ENCODE measurements at regions not wholly inside any gene's neighbourhood (a gene's known extent, or its start where the extent isn't known, plus 50 kb on each side); places are given as distances from the start of the nearest gene placed in this dataset.

GRCh38 chr9:71620746-71621145 lies 147.6 kb downstream of the CEMIP2 start:
- no peak for TF ChIP-seq CTCF (IDR thresholded peaks at IDR 0.05; ENCODE audit: low read depth, low read length, missing control alignments)

GRCh38 chr9:71620331-71620730 lies 148.0 kb downstream of the CEMIP2 start:
- H3K4me3 ChIP-seq (ENCODE audit: low read depth, low read length): no peak overlapping the region
- no peak for TF ChIP-seq CTCF (IDR thresholded peaks at IDR 0.05; ENCODE audit: low read depth, low read length, missing control alignments)
- DNase-seq (ENCODE audit: low read depth): no peak

More at GRCh38 chr9:71620746-71621145, 147.6 kb downstream of the CEMIP2 start:
- no peak overlapping the region for H3K4me3 ChIP-seq (ENCODE audit: low read depth, low read length)
- no peak for DNase-seq (ENCODE audit: low read depth)

GRCh38 chr9:71619926-71620325 lies 148.4 kb downstream of the CEMIP2 start:
- no peak for TF ChIP-seq CTCF (IDR thresholded peaks at IDR 0.05; ENCODE audit: low read depth, low read length, missing control alignments)
- no peak for DNase-seq (ENCODE audit: low read depth)
- no peak overlapping the region for H3K4me3 ChIP-seq (ENCODE audit: low read depth, low read length)

- DNase-seq (ENCODE audit: low read depth): no peak
- H3K4me3 ChIP-seq (ENCODE audit: low read depth, low read length): no peak overlapping the region
- no peak for TF ChIP-seq CTCF (IDR thresholded peaks at IDR 0.05; ENCODE audit: low read depth, low read length, missing control alignments)
Measured at GRCh38 chr9:71614409-71615010, 153.8 kb downstream of the CEMIP2 start.

GRCh38 chr9:71612889-71613288 lies 155.4 kb downstream of the CEMIP2 start:
- TF ChIP-seq CTCF (IDR thresholded peaks at IDR 0.05; ENCODE audit: low read depth, low read length, missing control alignments): no peak
- H3K4me3 ChIP-seq (ENCODE audit: low read depth, low read length): no peak overlapping the region
- DNase-seq (ENCODE audit: low read depth): no peak

GRCh38 chr9:71609448-71609830 lies 158.9 kb downstream of the CEMIP2 start:
- TF ChIP-seq CTCF (IDR thresholded peaks at IDR 0.05; ENCODE audit: low read depth, low read length, missing control alignments): no peak
- H3K4me3 ChIP-seq (ENCODE audit: low read depth, low read length): no peak overlapping the region
- DNase-seq (ENCODE audit: low read depth): no peak

- no peak for TF ChIP-seq CTCF (IDR thresholded peaks at IDR 0.05; ENCODE audit: low read depth, low read length, missing control alignments)
- no peak overlapping the region for H3K4me3 ChIP-seq (ENCODE audit: low read depth, low read length)
- DNase-seq (ENCODE audit: low read depth): no peak
Measured at GRCh38 chr9:71608825-71609447, 159.4 kb downstream of the CEMIP2 start.

All from GM12864 (cell line).